GM21825 (cell line): ENCODE measurements at regions not wholly inside any gene's neighbourhood (a gene's known extent, or its start where the extent isn't known, plus 50 kb on each side); places are given as distances from the start of the nearest gene placed in this dataset.
"Not testable (repeated sequence)": the region's sequence is repeated elsewhere in the genome, so short reads cannot be mapped to it uniquely, and the experiment has no call there.

Source experiments
- ATAC-seq: cut with Tn5 transposase; IDR thresholded peaks from one replicate; pipeline ENCODE4 v1.9.1; 2021; ENCODE audit warnings: mild to moderate bottlenecking, moderate library complexity; ENCODE audit not compliant: unreplicated experiment

- no peak for ATAC-seq
These were observed 72.2 kb upstream of the PTCH1 start for GRCh38 chr9:95588724-95589588.

DNA sequence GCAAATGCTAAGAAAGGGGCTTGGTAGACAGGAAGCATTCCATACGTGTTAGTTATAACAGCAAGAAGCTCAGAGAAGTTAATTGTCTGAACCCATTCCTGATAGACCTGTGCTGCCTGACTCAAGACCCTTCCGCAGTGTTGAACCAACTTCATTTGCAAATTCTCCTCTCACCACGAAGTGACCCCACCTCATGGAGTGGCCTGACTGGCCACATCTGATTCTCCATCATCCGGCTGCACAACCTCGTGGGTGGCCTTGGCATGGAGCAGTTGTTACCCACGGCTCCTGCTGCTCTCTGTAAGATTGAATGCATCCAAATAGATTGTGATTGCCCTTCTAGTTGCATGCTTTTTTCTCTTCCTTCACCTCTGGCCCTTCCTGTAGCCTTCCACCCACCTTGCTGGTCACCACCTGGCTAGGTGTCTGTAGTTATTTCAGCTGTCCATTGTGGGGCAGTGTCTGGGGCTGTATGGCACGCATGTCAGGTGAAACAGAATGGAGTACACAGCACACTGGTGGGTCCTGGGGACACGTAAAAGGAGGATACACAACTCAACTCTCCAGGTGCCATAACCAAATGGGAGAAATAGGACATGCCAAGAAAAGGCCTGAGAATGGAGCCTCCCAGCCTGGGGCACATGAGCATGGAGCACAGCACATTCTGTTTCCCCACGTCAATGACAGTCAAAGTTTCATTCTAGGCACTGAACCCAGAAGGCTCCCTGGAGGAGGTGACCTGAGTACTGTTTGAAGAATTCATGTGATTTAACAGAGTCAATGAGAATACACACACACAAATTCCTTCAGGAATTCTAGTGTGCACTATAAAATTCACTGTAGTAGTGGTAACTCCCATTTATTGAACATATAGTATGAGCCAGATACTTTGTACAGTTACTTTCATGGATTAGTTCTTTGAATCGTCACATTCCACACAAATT lies 70.5 kb upstream of the PTCH1 start:
- no peak for ATAC-seq

GRCh38 chr9:95586326-95586725 lies 69.6 kb upstream of the PTCH1 start:
- no peak for ATAC-seq

GRCh38 chr9:95585824-95586223 lies 69.1 kb upstream of the PTCH1 start:
- ATAC-seq = no peak

DNA sequence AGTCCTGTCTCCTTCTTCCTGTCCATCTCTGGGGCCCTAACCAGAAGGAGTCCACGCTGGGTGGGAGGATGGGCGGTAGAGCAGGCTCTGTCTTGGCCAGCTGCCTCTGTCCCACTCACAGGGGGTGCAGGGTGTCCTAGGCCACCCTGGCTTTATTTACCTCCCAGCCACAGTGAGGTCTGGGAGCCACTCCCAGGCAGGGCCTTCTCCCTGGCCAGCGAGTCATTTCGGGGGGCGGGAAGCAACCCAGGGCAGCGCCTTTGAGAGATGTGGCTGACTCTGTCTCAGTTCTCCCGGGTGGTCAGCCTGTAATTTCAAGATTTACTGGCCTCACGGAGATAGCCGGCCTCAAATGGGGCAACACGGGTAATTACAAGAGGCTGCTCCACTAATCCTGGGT lies 67.4 kb upstream of the PTCH1 start:
- ATAC-seq = no peak

DNA sequence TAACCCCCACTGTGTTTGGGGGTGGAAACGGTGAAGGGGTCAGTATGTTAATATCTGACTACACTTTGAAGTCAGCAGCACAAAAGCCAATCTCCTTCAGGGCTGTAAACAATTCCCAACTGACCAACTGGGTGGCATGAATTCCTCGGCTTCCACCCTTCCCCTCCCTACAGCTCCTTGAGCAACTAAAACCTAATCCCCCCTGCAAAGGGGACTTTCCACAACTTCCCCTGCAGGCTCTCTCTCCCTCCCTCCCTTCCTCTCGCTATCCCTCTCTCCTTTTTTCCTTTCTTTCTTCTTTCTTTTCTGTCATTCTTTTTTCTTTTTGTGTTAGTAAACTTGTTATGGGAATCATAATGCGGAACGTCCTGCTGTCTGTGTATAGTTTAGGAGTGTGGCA lies 65.1 kb upstream of the PTCH1 start:
- ATAC-seq = no peak

GRCh38 chr9:95580812-95581761 lies 64.3 kb upstream of the PTCH1 start:
- no peak for ATAC-seq

DNA sequence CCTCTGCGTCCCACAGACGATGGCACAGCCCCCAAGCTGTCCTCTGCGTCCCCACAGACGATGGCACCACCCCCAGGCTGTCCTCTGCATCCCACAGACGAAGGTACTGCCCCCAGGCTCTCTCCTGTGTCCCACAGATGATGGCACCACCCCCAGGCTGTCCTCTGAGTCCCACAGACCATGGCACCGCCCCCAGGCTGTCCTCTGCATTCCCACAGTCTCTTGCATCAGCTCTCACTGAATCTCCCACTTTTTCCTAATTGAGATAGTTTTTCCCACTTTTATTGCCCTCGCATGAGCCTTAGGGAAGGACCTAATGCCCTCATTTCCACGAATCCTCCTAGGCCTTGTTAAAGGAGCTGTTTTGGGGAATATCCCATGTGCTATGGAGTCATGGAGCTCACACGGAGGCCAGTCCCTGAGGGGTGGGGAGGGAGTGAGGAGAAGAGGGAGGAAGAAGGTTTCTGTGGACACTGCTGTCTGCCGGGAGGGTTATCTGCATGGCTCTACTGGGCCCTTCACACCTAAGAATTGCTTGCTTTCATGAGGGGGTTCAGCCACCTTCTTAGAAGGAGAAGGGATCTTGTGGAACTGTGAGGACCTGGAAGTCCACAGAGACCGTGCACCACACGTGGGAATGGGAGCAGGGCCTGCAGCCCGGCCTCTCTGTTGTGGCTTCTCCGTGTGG lies 58.2 kb upstream of the PTCH1 start:
- ATAC-seq = no peak

- no peak for ATAC-seq
These were observed 57.4 kb upstream of the PTCH1 start for GRCh38 chr9:95574176-95574575.

GRCh38 chr9:95573463-95573862 lies 56.7 kb upstream of the PTCH1 start:
- ATAC-seq = no peak

DNA sequence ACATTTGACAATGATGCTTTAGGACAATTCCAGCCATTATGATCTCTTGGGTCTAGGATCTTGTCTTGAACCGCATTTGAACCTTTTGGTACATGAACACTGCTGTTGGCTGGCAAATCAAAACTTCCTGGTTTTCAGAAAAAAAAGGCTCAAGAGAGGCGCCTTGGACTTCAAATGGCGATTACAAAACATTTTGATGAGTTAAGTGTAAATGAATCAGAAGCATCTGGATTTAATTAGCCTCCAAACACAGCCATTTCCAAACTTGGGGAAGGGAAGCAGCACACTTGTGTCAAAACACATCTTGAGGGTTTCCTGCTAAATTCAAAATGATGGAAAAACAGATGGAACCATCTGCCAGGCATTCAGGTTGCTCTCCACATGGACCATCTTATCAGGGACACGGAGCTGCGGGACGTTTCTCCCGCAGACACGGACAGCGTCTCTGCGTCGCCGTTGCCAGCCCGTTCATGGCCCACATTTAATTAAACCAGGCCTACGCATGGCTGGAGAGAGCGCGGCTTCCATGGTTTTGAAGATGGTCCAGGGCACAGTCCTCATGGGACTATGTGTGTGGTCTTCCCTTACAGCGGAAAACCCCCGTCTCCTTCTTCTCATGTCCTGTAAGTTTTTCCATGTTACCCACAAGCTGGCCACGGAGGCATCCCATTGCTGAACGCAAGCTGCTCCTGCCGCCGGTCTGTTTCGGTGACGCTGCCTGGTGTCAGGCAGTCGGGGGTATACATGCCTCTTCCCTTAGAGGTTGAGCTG lies 55.8 kb upstream of the PTCH1 start:
- ATAC-seq = no peak

- no peak for ATAC-seq
These were observed 53.9 kb upstream of the PTCH1 start for GRCh38 chr9:95570646-95571045.

- no peak for ATAC-seq
These were observed 53.4 kb upstream of the PTCH1 start for GRCh38 chr9:95570150-95570549.

DNA sequence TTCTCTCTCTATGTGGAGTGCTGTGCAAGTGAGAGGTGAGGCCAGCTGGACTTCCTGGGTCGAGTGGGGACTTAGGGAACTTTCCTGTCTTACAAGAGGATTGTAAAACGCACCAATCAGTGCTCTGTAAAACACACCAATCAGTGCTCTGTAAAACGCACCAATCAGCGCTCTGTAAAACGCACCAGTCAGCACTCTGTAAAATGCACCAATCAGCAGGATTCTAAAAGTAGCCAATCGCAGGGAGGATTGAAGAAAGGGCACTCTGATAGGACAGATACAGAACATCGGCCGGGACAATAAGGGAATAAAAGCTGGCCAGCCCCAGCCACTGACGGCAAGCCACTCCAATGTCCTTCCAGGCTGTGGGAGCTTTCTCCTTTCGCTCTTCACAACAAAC lies 52.0 kb upstream of the PTCH1 start:
- not testable (repeated sequence) for ATAC-seq
